BJ (cell line): ENCODE measurements at regions not wholly inside any gene's neighbourhood (a gene's known extent, or its start where the extent isn't known, plus 50 kb on each side); places are given as distances from the start of the nearest gene placed in this dataset.

Experiments used
- CTCF ChIA-PET: fragments of 350-600 bp; formaldehyde crosslinking; extraction: SDS; loops from one replicate; lab custom pipeline; 2021; ENCODE audit warnings: antibody characterized with exemption, inconsistent platforms; lab: Yijun Ruan, JAX
- POLR2A ChIA-PET: fragments of 300-600 bp; sonication (Branson Sonifier 250); formaldehyde crosslinking; extraction: SDS; loops from one replicate; lab custom pipeline; 2021; ENCODE audit warnings: antibody characterized with exemption; lab: Charles Lee
- DNase-seq: peaks from one replicate; pipeline ENCODE4 v3.0.0-alpha.2; 2011; ENCODE audit warnings: low read depth
- H3K27me3 ChIP-seq: 2 replicates; pipeline ENCODE4 v1.6.0; 2011; ENCODE audit warnings: low read length; ENCODE audit not compliant: control insufficient read depth, insufficient read depth
- H3K36me3 ChIP-seq: 2 replicates; pipeline ENCODE4 v1.5.1; 2011; ENCODE audit warnings: low read length; ENCODE audit not compliant: control insufficient read depth, insufficient read depth
- H3K4me3 ChIP-seq: 2 replicates; pipeline ENCODE4 v1.5.1; 2011; ENCODE audit warnings: low read depth, mild to moderate bottlenecking, control low read depth, low read length
- CTCF ChIP-seq: IDR thresholded peaks from 2 replicates; pipeline ENCODE4 v1.5.1; 2011; ENCODE audit warnings: low read depth, mild to moderate bottlenecking, control low read depth, inconsistent platforms, low read length, moderate library complexity; ENCODE audit not compliant: insufficient read depth

DNA sequence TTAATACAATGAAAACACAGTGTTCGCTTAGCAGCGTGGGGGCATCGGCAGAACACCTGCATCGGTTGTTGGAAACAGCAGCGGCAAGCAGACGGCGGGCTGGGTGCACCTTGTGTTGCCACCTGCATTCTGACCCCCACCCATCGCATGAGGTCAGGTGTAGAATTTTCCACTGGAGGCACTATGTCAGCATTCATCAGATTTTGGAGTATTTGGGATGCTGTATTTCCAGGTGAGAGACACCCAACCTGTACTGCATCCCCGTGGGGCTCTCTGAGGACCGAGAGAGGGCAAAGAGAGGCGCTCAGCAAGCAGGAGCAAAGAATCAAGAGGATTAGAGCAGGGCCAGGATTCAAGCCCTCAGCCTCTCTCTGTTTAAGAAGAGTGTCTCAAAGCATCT, 116.4 kb upstream of the MGMT start:
- POLR2A ChIA-PET = no interaction called here
- no peak for DNase-seq
- CTCF ChIA-PET = no interaction called here
- Histone ChIP-seq H3K36me3 (no peaks in the 10 kb centered on the region), H3K4me3 (no peak overlapping the region), H3K27me3 (no peaks in the 10 kb centered on the region)
- TF ChIP-seq CTCF = no peak

DNA sequence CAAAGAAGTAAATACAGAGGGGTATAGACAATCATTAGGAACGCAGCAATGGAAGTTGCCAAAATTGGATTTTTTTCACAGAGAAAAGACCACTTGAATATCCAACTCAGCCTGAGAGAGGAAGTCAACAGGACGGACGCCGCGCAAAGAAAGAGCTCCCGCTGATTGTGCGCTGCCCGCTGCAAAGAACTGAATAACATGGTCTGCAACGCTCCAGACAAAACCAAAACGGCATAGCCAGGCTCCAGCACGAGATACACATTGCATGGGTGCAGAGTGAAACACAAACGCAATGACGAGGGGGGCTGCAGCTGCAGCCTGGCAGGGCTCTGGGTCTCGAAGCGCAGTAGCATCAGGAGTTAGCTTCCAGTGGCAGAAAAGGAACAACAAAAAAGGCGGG, 113.9 kb upstream of the MGMT start:
- CTCF ChIA-PET = no interaction called here
- H3K4me3 ChIP-seq = no peak overlapping the region

DNA sequence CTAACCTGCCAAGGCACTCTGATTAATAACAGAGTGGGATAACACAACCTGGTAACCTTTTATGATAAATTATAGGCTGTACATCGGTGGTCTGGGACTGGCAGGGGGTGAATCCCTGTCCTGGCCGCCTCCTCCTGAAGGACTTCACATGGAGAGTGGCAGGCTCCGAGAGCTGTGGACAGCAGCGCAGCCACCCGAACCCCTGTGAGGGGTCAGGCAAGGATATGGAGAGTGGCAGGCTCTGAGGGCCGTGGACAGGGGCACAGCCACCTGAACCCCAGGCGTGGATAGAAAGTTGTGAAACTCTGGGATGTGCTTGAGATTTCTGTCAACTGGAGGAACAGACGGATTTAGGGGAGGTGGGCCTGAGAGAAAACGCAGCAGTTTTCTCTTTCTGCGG, 107.0 kb upstream of the MGMT start:
- DNase-seq = no peak
- CTCF ChIA-PET = no interaction called here
- POLR2A ChIA-PET = no interaction called here
- no peak for TF ChIP-seq CTCF
- Histone ChIP-seq H3K36me3 (no peaks in the 10 kb centered on the region), H3K27me3 (no peaks in the 10 kb centered on the region), H3K4me3 (no peak overlapping the region)

More for the DNA sequence above, 113.9 kb upstream of the MGMT start:
- no peaks in the 10 kb centered on the region for H3K36me3 ChIP-seq
- no peaks in the 10 kb centered on the region for H3K27me3 ChIP-seq
- DNase-seq = no peak
- no peak for TF ChIP-seq CTCF
- POLR2A ChIA-PET = no interaction called here

- POLR2A ChIA-PET = no interaction called here
- CTCF ChIA-PET = no interaction called here
- TF ChIP-seq CTCF = no peak
- Histone ChIP-seq H3K4me3 (no peak overlapping the region), H3K27me3 (no peaks in the 10 kb centered on the region), H3K36me3 (no peaks in the 10 kb centered on the region)
- no peak for DNase-seq
Measured at GRCh38 chr10:129361676-129362376, 105.2 kb upstream of the MGMT start.

DNA sequence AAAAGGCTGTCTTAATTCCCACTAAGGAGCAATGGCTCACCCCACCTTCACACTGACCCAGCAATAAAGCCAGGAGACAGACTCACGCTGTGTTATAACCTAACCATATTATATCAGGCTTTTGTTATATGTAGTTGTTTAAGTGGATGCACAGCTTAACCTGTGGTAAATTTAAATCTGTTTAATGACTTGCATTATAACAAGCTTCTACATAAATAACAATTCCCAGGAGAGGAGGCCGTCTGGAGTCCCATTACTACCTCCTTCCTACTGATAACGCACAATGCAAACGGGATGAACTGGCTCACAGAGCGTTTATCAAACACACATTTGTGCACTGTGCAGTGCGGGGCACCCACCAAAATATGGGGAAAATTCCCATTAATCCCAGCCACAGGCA, 102.1 kb upstream of the MGMT start:
- POLR2A ChIA-PET = no interaction called here
- no peak for TF ChIP-seq CTCF
- H3K27me3 ChIP-seq = no peaks in the 10 kb centered on the region
- no peak for DNase-seq
- CTCF ChIA-PET = no interaction called here
- H3K36me3 ChIP-seq = no peaks in the 10 kb centered on the region
- H3K4me3 ChIP-seq = no peak overlapping the region
